ENCODE measurements at regions not wholly inside any gene's neighbourhood (a gene's known extent, or its start where the extent isn't known, plus 50 kb on each side); places are given as distances from the start of the nearest gene placed in this dataset.
"Not testable (repeated sequence)": the region's sequence is repeated elsewhere in the genome, so short reads cannot be mapped to it uniquely, and the experiment has no call there.

- not testable (repeated sequence) for DNase-seq
Observed at GRCh38 chr1:191525944-191526343, 632.3 kb upstream of the RGS18 start.

- no peak for DNase-seq
Observed at GRCh38 chr1:191528275-191528674, 630.0 kb upstream of the RGS18 start.

GRCh38 chr1:191530928-191531327 is 627.3 kb upstream of the RGS18 start:
- no peak for DNase-seq

GRCh38 chr1:191533254-191533653 is 625.0 kb upstream of the RGS18 start:
- no peak for DNase-seq

- no peak for DNase-seq
Observed at GRCh38 chr1:191536791-191537429, 621.4 kb upstream of the RGS18 start.

- no peak for DNase-seq
Observed at GRCh38 chr1:191541758-191542157, 616.5 kb upstream of the RGS18 start.

- DNase-seq, result no peak
Observed at GRCh38 chr1:191542444-191542843, 615.8 kb upstream of the RGS18 start.

- DNase-seq, result no peak
Observed at GRCh38 chr1:191546803-191547202, 611.5 kb upstream of the RGS18 start.

- no peak for DNase-seq
Observed at GRCh38 chr1:191551019-191551418, 607.2 kb upstream of the RGS18 start.

- DNase-seq, result no peak
Observed at GRCh38 chr1:191558379-191558778, 599.9 kb upstream of the RGS18 start.

GRCh38 chr1:191561276-191561675 is 597.0 kb upstream of the RGS18 start:
- no peak for DNase-seq

- no peak for DNase-seq
Observed at GRCh38 chr1:191564275-191564674, 594.0 kb upstream of the RGS18 start.

GRCh38 chr1:191572479-191572878 is 585.8 kb upstream of the RGS18 start:
- no peak for DNase-seq

- DNase-seq, result no peak
Observed at GRCh38 chr1:191575180-191575579, 583.1 kb upstream of the RGS18 start.

GRCh38 chr1:191575746-191576145 is 582.5 kb upstream of the RGS18 start:
- no peak for DNase-seq

GRCh38 chr1:191577213-191577612 is 581.0 kb upstream of the RGS18 start:
- DNase-seq, result no peak

GRCh38 chr1:191578281-191578680 is 580.0 kb upstream of the RGS18 start:
- no peak for DNase-seq

- DNase-seq, result no peak
Observed at GRCh38 chr1:191579019-191579418, 579.2 kb upstream of the RGS18 start.

- no peak for DNase-seq
Observed at GRCh38 chr1:191582169-191582568, 576.1 kb upstream of the RGS18 start.

- no peak for DNase-seq
Observed at GRCh38 chr1:191585095-191585494, 573.2 kb upstream of the RGS18 start.

- no peak for DNase-seq
Observed at GRCh38 chr1:191588905-191589304, 569.4 kb upstream of the RGS18 start.

- DNase-seq, result no peak
Observed at GRCh38 chr1:191589536-191589935, 568.7 kb upstream of the RGS18 start.

GRCh38 chr1:191590578-191590977 is 567.7 kb upstream of the RGS18 start:
- DNase-seq, result no peak

GRCh38 chr1:191592039-191592438 is 566.2 kb upstream of the RGS18 start:
- no peak for DNase-seq

- DNase-seq, result no peak
Observed at GRCh38 chr1:191592907-191593306, 565.4 kb upstream of the RGS18 start.

GRCh38 chr1:191595170-191595569 is 563.1 kb upstream of the RGS18 start:
- no peak for DNase-seq
